PC-3 (cell line): ENCODE measurements at regions not wholly inside any gene's neighbourhood (a gene's known extent, or its start where the extent isn't known, plus 50 kb on each side); places are given as distances from the start of the nearest gene placed in this dataset.

Source experiments
- ATAC-seq: fragments of 200-7000 bp; cut with Tn5 transposase; 2 replicates; pipeline ENCODE4 v1.9.1; 2020; ENCODE audit warnings: mild to moderate bottlenecking, moderate library complexity
- BruUV-seq: library from RNA; stranded (reverse); fragments of 400-500 nt; replicated peaks from 2 replicates; lab custom pipeline; 2021; lab: Mats Ljungman, UMichigan
- CTCF ChIA-PET: fragments of 300-600 bp; sonication (Branson Sonifier 250); formaldehyde crosslinking; loops from one replicate; lab custom pipeline; 2022; ENCODE audit warnings: antibody characterized with exemption; lab: Charles Lee
- POLR2A ChIA-PET: fragments of 300-600 bp; sonication (Branson Sonifier 250); formaldehyde crosslinking; loops from one replicate; lab custom pipeline; 2022; ENCODE audit warnings: antibody characterized with exemption; ENCODE audit not compliant: unreplicated experiment; lab: Charles Lee
- DNase-seq: peaks from one replicate; pipeline ENCODE4 v3.0.0-alpha.2; 2015
- H2AFZ ChIP-seq: fragments of 300-600 bp; sonication (generic); 2 replicates; pipeline ENCODE4 v1.6.0; 2016; ENCODE audit warnings: antibody characterized with exemption, low read length
- H3F3A ChIP-seq: fragments of 300-600 bp; sonication (generic); one replicate; pipeline ENCODE4 v1.6.0; 2017; ENCODE audit warnings: antibody characterized with exemption, low read length, control low read depth, mild to moderate bottlenecking; ENCODE audit not compliant: unreplicated experiment
- H3K27ac ChIP-seq: fragments of 300-600 bp; sonication (generic); 2 replicates; pipeline ENCODE4 v1.5.1; 2016; ENCODE audit warnings: mild to moderate bottlenecking, low read length
- H3K27me3 ChIP-seq: fragments of 300-600 bp; sonication (generic); 2 replicates; pipeline ENCODE4 v1.6.1; 2016; ENCODE audit warnings: low read length, mixed read lengths
- H3K36me3 ChIP-seq: fragments of 300-600 bp; sonication (generic); 2 replicates; pipeline ENCODE4 v1.6.1; 2016; ENCODE audit warnings: low read depth, mixed run types, low read length, mixed read lengths
- H3K4me1 ChIP-seq: fragments of 300-600 bp; sonication (generic); 2 replicates; pipeline ENCODE4 v1.5.1; 2016; ENCODE audit warnings: low read length; ENCODE audit not compliant: insufficient read depth
- H3K4me2 ChIP-seq: fragments of 300-600 bp; sonication (generic); 2 replicates; pipeline ENCODE4 v1.6.0; 2016; ENCODE audit warnings: low read length
- H3K4me3 ChIP-seq: fragments of 300-600 bp; sonication (generic); 2 replicates; pipeline ENCODE4 v1.5.1; 2016; ENCODE audit warnings: mild to moderate bottlenecking, low read length, mixed read lengths
- H3K79me2 ChIP-seq: fragments of 300-600 bp; sonication (generic); 2 replicates; pipeline ENCODE4 v1.6.1; 2017; ENCODE audit warnings: low read length, mixed read lengths
- H3K9ac ChIP-seq: fragments of 300-600 bp; sonication (generic); 2 replicates; pipeline ENCODE4 v1.6.0; 2016; ENCODE audit warnings: mild to moderate bottlenecking, low read length
- H3K9me2 ChIP-seq: fragments of 300-600 bp; sonication (generic); replicated peaks from 2 replicates; pipeline ENCODE4 v1.6.1; 2016; ENCODE audit warnings: mixed run types, low read length, mixed read lengths
- H3K9me3 ChIP-seq: fragments of 300-600 bp; sonication (generic); 2 replicates; pipeline ENCODE4 v1.6.1; 2016; ENCODE audit warnings: low read length, mixed read lengths
- H4K20me1 ChIP-seq: fragments of 300-600 bp; sonication (generic); 2 replicates; pipeline ENCODE4 v1.6.1; 2016; ENCODE audit warnings: low read length, mixed read lengths
- CTCF ChIP-seq: fragments of 300-600 bp; sonication (generic); conservative IDR thresholded peaks from 2 replicates; pipeline ENCODE4 v1.5.1; 2017; ENCODE audit warnings: antibody characterized with exemption, low read depth, mild to moderate bottlenecking, low read length
- EZH2 ChIP-seq: fragments of 300-600 bp; sonication (generic); IDR thresholded peaks from one replicate; pipeline ENCODE4 v1.6.1; 2017; ENCODE audit warnings: antibody characterized with exemption, mild to moderate bottlenecking, low read length; ENCODE audit not compliant: unreplicated experiment
- EZH2phosphoT487 ChIP-seq: fragments of 300-600 bp; sonication (generic); IDR thresholded peaks from 2 replicates; pipeline ENCODE4 v1.6.1; 2018; ENCODE audit warnings: mild to moderate bottlenecking, antibody characterized with exemption, low read length, borderline replicate concordance
- intact Hi-C: fragments of 100-400 bp; cut with micrococcal nuclease; formaldehyde crosslinking; loops from 2 replicates; pipeline ENCODE4 v1.9.0; 2023

DNA sequence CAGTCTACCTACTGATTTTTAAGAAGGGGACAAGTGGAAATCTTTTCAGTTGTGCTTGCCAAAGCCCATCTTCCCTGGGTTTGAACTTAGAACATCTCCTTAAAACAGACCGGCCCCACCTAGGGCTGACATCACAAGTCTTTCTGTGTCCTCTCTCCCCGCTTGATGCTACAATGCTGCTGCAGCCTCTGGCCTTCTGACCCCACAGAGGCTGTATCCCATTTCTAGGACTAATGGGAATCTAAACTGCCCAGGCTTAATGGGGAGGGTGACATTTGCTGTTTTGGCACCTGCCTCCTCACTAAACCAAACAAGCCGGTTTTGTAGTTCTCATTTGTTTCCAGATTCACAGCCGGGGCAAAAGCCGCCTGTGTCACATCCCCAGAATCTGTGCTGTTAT is 121.3 kb upstream of the CADM1 start:
- ATAC-seq = no peak
- Histone ChIP-seq H3K9me2 (no peaks in the 10 kb centered on the region), H3K9me3 (peaks cover 16% of the 10 kb centered on the region; the same call in 1 of the 2 replicates), H3K36me3 (no peaks in the 10 kb centered on the region), H2AFZ (no peak overlapping the region), H3K27me3 (no peaks in the 10 kb centered on the region), H3K4me1 (no peaks in the 10 kb centered on the region), H3K27ac (no peak overlapping the region), H3K4me2 (no peak overlapping the region), H3K79me2 (no peaks in the 10 kb centered on the region), H3F3A (no peaks in the 10 kb centered on the region), H4K20me1 (no peaks in the 10 kb centered on the region), H3K9ac (no peak overlapping the region), H3K4me3 (no peak overlapping the region)
- BruUV-seq = no TSS peak
- CTCF ChIA-PET = no interaction called here
- no peak for TF ChIP-seq EZH2phosphoT487
- no peak for TF ChIP-seq EZH2
- no peak for TF ChIP-seq CTCF
- intact Hi-C loops = no loop called here
- DNase-seq = no peak
- POLR2A ChIA-PET = no interaction called here

DNA sequence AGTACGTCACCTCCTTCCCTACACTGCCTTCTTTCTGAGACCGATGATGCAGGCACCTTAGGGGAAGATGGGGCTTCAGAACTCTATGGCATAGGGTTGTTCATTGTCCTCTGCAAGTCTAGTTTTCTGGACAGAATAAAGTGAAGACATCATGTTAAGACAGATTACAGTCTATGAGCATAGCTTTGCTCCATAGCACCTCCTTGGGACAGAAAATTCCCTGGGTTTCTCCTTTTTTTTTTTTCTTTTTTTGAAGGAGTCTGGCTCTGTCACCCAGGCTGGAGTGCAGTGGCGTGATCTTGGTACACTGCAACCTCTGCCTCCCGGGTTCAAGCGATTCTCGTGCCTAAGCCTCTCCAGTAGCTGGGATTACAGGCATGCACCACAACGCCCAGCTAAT is 119.8 kb upstream of the CADM1 start:
- Histone ChIP-seq H3K9me2 (no peaks in the 10 kb centered on the region), H3K4me1 (no peaks in the 10 kb centered on the region), H2AFZ (no peak overlapping the region), H3K9ac (no peak overlapping the region), H3K4me3 (no peak overlapping the region), H3K4me2 (no peak overlapping the region), H3K27ac (no peak overlapping the region), H3F3A (no peaks in the 10 kb centered on the region), H3K36me3 (no peaks in the 10 kb centered on the region), H4K20me1 (no peaks in the 10 kb centered on the region), H3K27me3 (no peaks in the 10 kb centered on the region), H3K9me3 (peaks cover 16% of the 10 kb centered on the region; the same call in 1 of the 2 replicates), H3K79me2 (no peaks in the 10 kb centered on the region)
- no peak for TF ChIP-seq EZH2phosphoT487
- no peak for TF ChIP-seq EZH2
- TF ChIP-seq CTCF = no peak
- intact Hi-C loops = no loop called here
- ChIA-PET CTCF (no interaction called here), POLR2A (no interaction called here)
- ATAC-seq (no peak), DNase-seq (no peak)
- BruUV-seq = no TSS peak

DNA sequence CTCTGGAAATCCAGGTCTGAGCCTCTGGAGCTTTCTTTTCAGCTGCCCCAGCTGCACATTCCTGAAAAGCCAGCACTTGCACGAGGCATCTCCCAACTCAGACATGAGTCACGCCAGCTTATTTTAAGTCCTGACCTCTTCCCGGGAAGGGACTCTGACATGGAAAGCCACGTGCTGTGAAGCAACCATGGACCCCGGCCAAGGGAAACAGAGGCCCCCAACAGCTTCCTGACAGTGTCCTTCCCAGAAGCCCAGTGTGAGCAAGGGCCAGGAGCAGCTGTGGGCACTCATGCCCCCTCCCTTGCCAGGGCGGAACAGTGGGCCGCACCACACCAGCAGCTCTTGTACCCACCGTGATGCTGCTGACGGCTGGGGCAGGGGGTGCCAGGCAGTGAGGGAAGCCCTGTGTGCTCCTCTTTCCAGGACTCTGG is 118.8 kb upstream of the CADM1 start:
- Histone ChIP-seq H3K9ac (no peak overlapping the region), H4K20me1 (no peaks in the 10 kb centered on the region), H3K27ac (no peak overlapping the region), H3F3A (no peaks in the 10 kb centered on the region), H2AFZ (no peak overlapping the region), H3K9me2 (no peaks in the 10 kb centered on the region), H3K4me3 (no peak overlapping the region), H3K4me2 (no peak overlapping the region), H3K27me3 (no peaks in the 10 kb centered on the region), H3K79me2 (no peaks in the 10 kb centered on the region), H3K4me1 (no peaks in the 10 kb centered on the region), H3K9me3 (peaks cover 21% of the 10 kb centered on the region; the same call in 1 of the 2 replicates), H3K36me3 (no peaks in the 10 kb centered on the region)
- POLR2A ChIA-PET = no interaction called here
- no peak for TF ChIP-seq EZH2phosphoT487
- TF ChIP-seq EZH2 = no peak
- TF ChIP-seq CTCF = no peak
- intact Hi-C loops = no loop called here
- ATAC-seq = no peak
- no TSS peak for BruUV-seq
- CTCF ChIA-PET = no interaction called here
- peak; percentile 7 for DNase-seq
